Midbrain (tissue), 1 donor: ENCODE measurements at regions not wholly inside any gene's neighbourhood (a gene's known extent, or its start where the extent isn't known, plus 50 kb on each side); places are given as distances from the start of the nearest gene placed in this dataset.

Experiments used
- DNase-seq: peaks from one replicate; lab custom pipeline; 2025; lab: John Stamatoyannopoulos, UW

DNA sequence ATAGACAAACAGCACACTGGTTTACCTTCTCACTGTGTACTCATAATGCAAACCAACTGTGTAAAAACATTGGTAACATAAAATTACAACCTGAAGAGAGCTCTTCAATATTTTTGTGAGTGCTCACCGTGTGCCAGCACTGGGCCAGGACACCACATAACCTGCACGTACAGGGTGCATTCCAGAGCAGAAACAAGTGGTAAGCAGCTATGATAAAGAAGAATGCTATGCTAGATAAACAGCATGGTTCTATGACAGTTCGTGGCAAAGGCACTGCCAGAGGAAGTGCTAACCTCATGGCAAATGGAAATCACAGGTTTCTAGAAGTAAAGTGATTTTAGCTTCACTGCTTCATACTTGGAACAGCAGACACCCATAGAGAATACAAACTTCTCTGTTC, 343.5 kb downstream of the MTX2 start:
- DNase-seq, result no peak

DNA sequence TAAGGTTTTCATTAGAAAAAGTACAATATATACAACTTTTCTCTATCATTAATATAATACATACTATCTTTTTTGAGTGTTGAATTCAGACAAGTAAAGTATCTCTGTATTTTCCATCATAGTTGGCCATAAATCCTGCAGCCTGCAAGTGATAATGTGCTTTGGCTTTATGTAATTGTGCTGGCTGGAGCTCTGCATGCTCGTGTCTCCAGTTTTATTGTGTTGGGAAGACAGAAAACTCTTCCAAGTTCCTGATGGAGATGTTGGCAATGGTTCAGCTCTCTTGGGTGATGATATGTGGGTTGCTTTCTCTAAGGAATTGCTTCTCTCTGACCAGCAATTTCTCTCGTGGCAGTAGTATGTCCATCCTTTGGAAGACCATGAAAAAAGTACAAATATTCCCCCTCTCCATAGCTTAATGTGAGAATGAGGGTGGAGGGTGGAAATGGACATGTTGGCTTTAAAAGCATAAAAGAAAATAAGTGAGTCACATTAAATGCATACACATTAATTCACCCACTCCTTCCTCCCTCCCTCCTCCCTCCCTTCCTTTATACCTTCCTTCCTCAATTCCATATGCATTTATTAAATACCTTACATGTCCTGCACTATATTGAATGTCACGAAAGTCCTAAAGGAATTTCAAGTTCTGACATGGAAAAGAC, 344.2 kb downstream of the MTX2 start:
- no peak for DNase-seq

DNA sequence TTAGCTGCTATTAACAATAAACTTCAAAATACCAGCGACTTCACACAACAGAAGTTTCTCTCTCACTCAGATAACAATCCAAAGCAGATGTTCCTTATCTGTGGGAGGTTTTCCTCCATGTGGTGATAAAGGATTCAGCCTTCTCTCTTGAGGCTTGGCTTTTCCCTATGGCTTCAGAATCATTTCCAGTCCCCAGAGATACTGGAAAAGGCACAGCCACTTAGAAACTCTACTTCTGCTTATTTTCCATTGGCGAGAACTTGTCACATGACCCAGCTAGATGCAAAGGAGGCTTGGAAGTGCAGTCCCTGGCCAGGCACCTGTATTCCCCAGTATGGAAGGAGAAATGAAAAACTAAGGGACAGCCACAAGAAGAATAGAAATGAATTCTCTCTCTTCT, 344.8 kb downstream of the MTX2 start:
- no peak for DNase-seq

DNA sequence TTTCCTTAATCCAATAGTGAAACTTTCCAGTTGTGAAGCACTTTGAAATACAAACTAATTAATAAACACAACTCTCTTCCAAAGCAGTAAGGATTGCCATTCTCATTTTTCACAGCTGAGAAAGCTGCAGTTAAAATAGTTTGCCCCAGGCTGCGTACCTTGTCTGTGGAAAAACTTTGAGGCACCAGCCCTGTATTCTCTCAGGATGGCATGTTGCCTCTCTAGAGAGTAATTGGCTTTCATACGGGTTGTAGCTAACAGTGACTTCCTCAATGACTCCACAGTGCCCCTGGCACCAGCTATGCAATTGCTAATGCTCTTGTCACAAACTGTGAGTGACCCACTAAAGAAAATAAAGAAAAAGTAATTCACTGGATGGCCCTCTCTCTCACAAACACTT, 345.7 kb downstream of the MTX2 start:
- DNase-seq, result no peak

DNA sequence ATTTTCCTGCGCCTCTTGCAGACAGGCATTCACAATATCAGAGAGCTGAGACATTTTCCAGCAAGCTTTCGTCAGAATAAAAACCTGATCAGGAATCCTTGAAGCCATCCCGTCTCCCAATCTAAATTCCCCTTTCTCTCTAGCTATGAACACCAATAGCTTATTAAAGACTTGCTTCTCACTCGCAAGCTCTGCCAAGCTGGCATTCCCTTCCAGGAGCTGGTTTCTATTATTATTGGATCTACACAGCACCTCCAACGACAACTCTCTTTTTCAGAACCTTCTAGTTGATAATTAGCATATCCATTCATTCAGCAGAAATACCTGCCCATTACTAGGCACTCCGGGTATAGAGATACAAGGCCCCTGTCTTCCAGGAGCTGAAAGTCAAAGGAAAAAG, 350.3 kb downstream of the MTX2 start:
- DNase-seq, result no peak

DNA sequence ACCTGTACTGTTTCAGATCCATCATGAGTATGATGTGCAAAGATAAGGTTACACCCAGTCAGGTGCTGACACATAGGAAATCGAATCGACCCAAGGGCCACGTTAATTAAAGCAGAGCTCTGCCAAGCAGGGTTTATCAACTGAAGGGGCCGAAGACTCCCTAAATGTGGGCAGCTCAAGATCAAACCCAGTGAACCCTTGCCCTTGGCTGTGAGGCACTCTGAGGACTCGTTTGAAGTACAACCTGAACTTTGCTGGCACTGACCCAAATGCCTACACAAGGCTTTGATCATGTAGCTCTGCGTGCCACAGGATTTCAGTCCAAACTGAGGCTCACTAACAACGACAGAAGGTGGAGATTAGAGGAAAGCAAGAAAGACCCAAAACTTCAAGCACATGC, 352.1 kb downstream of the MTX2 start:
- DNase-seq, result no peak

DNA sequence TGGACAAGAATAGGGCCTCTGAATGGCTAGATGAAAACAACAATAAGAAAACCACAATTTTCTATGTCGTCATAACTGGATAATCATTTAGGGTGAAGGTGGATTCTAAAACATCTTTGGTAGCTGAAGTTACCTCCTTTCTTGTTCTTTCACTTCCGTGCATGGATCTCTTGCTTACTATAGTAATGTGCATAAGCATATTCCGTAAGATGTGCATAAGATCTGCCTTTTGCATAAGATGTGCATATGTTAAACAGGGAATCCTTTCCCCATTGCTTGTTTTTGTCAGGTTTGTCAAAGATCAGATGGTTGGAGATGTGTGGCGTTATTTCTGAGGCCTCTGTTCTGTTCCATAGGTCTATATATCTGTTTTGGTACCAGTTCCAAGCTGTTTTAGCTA, 353.6 kb downstream of the MTX2 start:
- DNase-seq, result no peak

DNA sequence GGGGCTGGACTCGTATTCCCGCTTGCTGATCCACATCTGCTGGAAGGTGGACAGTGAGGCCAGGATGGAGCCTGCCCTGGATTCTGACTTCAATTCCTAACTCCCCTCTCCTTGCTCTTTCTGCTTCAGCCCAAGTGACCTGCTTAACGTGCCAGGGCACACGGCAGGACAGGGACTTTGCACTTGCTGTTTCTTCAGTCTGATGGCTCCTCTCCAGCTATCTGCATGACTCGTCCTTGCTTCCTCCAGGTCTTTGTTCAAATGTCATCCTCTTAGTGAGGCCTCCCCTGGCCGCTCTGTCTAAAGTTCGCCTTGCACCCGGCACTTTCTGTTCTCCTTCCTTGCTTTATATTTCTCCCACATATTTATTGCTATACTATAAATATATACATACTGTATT, 357.6 kb downstream of the MTX2 start:
- no peak for DNase-seq

DNA sequence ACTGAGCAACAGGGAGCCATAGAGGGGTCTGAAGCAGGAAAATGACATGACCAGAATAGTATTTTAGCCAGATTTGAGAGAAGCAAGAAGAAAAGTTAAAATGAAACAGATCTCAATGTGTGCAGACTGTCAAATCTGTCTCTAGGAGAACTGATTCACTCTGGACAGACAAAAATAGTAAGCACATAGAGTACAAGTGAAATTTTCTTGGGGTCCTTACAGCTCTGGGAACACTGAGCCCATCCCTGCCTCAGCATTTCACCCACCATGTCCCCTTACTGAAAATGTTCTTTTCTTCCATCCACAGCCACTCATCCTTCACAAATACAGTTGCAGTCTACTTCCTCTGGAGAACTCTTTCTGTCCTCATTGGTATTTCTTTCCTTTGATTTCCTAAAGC, 359.2 kb downstream of the MTX2 start:
- DNase-seq, result no peak

DNA sequence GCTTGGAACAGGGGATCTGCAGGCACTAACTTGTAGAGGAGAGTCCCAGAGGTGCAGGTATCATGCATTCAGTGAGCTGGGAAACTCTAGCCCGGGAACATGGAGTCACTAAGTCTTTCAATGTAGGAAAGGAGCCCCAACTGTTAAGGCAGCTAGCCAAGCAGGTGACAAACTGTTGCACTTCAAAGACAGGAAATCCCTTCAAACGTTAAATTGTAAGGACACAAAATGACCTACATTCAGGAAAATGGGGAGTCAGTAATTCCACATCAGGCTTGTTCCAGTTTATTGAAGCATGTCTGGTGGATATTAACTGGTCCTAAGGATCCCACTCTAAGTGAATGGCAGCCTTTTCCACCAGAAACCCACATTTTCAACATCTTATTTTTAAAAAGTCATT, 364.5 kb downstream of the MTX2 start:
- DNase-seq, result no peak

DNA sequence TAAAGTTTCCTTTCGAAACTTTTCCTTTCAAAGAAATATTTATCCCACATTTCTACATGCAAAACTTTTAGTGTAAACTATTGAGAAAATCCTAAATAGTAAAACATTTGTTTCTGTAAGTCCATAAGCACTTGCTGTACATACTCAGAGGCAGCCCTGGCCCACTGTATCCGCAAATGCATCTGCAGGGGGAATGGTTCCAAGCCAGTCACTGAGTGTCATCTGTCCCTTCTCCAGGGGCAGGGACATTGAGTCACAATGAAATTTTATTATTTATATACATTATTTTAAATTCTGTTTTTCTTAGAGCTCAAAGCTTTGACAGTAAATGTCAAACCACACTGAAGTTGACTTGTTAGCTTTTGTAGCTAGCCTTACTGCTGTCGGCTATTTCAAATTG, 367.2 kb downstream of the MTX2 start:
- no peak for DNase-seq

DNA sequence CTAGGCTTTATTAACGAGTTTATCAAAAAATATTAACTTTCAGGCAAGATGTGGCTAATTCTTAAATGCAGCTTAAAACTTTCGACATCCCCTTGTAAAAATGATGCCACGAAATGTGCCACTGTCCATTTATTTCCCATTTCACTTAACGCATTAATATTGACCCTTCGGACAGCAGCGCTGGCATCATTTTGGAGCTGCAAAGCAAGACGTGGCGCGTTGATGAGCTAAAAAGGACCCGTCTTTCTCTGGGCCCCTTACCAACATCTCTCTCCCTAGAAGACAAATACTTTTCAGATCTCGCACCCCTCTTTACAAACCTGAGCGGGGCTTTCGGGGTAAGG, 367.9 kb downstream of the MTX2 start:
- DNase-seq, result no peak

DNA sequence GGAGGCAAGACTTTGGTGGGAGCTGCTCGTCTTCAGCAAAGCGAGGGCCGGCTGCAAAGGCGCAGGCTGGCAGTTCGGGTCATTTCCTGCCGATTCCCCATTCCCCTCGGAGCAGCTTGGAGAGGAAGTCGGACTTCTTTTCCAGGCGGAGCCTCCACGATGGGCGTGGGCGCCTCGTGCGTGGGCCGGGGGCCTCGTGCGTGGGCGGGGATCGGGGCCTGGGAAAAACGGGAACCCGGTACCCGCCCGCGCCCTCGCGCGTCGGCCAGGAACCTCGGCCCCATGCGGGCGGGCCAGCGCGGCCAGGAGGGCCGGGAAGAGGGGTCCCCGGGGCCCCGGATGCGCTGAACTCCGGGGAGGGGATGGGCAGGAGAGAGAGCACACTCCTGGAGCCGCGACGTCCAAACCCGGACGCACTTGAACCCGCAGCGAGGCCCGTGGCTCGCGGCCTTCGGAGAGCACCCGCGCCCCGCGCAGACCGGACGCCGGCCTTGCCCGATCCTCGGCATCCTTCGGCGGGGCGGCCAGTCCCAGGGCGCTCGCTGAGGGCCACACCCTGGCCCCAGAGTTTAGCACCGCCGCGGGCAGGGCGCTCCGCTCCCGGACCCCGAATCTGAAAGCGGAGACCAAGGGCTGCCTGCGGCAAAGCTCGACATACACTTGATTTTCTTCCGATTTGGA, 368.4 kb downstream of the MTX2 start:
- no peak for DNase-seq

DNA sequence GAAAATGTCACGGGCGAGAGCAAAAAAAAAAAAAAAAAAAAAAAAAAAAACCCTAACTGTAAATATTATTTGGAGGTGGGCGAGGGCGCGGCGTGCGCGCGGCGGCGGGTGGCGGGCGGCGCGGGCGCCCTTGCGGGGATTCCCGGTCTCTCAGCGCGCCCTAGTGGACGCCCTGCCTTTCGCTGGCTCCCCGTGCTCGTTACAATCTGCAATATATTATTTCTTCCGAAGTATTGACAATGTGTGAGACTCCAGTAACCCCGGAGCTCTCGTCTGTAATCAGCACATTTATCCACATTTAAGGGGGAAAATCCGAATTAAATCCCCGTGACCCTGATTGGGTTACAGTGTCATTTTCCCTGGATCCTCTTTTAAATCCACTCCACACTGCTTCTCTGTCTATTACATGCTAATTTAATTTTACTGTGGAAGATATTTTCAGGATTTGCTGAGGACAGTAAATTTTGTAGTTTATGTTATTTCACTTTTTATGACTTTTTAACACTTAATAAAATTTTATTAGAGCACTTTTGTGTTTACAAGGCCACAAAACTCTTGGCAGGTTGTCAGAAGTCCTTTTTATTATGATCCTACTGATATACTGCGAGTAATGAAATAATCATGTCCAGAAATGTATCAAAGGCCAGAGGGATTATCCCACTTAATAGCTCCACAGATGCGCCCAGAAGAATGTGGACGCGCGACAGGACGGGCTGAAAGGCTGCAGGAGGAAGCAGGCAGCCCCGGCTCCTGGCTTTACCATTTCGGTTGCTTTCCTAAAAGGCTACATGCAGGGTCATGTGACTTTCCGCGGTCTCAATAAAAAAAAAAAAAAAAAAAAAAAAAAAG, 369.1 kb downstream of the MTX2 start:
- peak; percentile 57 for DNase-seq

DNA sequence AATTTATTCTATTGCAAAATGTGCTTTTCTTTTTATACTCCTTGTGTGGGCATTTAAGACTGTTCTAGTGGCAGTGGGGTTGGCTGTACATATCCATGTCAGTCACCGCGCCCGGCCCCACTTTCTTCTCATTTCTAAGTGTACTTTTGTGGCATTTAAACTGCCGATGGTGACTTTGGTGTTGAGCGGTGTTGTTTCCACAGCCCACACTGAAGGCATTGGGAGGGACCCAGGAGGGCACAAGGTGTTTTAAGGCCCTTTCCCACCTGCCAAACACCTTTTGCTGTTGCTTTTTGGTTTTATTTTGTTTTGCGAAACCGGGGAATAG, 369.7 kb downstream of the MTX2 start:
- DNase-seq, result no peak

DNA sequence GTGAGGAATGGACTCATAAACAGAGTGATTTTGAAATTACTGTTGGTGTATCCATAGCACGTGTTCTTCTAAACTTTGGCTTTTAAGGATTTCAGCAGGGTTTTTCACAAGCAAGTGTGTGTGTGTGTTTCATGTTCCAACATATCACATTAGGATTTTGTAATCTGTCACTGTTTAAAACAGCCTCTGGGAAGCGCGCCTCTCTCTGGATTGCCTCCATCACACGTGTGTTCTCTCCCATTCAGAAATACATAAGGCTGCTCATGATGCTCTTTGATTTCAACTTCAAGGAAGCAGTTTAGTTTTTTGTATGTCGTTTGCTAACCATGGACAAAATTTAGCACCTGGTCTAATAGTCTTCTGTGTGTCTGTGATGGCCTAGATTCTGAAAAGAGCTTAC, 370.4 kb downstream of the MTX2 start:
- no peak for DNase-seq

DNA sequence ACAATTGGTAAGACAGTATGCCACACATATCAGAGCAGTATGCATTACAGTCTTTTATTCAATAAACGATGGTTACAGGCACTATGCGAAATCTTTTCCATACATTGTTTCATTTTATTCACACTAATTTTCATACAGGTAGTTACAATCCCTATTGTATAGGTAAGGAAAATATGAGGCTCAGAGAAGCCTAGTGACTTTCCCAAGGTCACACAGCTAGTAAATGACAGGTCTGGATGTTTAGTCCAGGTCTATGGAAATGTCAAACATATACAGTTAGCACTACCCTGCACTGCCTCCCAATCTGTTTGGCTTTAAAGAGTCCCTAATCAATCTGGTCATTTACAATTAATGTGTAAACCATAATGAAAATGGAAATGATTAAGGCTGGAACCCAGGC, 372.2 kb downstream of the MTX2 start:
- DNase-seq, result no peak

DNA sequence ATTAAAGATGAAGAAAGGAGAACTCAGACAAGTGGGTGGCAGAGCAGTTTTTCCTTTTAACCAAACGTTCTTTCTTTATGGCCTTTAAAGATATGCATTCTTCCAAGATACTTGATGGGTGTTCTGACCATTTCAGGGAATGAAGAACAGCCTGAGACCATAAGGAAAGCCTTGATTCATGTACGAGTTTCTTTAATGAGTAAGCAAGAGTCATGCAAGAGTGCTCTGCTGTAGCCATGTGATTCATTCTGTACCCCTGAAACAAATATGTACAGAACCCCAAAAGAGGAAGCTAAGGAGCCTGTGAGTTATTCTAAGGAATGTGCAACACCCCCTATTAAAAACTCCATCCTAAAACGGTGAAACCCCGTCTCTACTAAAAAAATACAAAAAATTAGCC, 372.8 kb downstream of the MTX2 start:
- no peak for DNase-seq

DNA sequence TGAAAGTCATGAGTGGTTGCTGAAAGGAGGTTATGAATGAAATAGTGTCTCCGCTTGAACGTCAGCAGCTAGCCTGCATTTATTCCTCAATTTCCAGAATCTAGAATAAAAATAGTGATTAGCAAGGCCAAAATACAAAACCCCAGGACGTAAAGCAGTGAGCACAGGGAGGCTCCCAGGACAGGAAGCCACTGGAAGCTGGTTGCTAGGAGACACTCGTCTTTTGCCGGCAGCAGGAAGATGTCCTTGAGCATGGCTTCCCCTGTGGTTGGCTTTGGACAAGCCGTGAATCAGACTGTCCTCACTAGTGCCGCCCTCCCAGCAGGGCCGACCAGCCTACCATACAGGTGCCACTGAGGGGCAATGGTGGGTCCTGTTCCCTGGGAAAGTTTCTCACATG, 374.4 kb downstream of the MTX2 start:
- no peak for DNase-seq

DNA sequence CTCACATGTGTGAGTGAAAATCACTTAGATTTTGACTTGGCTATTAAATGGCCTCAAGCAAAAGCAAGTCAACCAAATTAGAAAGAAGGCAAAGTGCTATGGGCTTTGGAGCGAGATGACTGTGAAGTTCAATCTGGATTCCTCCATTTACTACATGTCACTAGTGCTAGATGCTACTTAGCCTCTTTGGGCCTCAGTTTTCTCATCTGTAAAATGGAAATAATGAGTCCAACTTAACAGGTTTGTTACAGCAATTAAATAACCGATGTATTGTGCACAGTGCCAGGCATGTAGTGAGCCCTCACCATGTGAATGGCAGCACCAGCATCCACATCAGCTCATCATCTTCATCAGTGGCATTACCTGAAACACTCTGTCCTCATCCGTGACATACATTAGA, 376.3 kb downstream of the MTX2 start:
- no peak for DNase-seq

DNA sequence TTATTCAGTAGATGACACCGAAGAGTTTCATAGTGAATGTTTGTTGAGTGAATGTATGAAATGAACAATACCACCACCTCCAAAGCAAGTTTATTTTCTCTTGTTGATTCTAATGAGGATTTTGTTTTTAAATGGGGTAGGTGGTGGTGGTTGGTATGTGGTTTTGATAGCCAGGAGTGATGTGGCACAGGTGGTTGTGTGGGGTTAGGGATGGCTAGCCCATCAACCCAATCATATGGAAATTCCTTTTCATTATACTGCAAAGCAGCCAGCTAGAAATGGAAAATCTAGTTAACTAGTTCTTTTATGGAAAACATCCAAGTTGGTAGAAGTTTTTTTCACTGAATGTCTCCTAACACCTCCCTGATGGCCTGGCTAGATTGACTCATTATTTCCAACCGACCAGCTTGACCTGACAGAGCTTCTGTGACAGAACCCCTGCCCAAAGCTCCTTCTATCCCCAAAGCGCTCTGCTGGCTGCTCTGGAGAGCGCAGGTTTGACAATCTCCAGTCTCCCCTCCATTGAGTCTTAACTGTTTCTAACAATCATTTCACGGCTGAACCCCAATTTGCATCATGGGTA, 376.9 kb downstream of the MTX2 start:
- no peak for DNase-seq

DNA sequence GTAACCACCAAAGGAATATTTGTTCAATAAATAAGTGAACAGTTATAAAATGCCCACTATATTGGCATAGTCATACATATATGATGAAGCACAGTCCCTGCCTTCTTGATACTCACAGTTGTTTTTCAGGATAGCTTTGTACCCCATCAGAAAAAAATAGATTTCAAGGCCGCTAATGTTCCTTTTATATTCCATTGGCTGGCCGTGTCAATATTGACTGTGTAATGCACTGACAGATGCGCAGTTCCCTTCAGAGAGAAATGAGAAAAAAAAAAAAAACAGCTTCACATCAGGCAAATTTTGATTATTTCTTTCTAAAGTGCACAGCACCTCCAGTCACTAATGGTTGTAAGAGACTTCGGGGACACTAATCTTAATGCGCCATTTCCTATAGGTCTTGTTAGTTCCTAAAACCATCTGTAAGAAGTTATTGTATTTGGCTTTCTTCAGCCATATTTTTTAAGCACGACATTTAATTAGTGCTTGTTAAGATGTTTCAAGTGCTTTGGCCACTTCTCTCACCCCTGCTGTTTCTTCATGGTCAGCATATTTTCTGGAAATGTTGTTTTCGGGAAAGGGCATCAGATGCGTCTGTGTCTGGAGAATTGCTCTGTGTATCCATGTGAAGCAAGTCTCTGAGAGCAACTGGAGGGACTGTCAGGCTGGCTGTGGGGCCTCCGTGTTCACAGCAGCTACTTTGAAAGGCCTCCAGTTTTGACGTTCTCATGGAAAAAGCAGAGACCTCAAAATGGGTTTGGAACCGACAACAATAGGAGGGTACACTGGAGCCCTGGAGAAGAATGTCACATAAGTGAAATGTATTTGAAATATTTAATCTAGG, 378.3 kb downstream of the MTX2 start:
- no peak for DNase-seq
